K562 (cell line): ENCODE measurements at regions not wholly inside any gene's neighbourhood (a gene's known extent, or its start where the extent isn't known, plus 50 kb on each side); places are given as distances from the start of the nearest gene placed in this dataset.

Source experiments
- BRF2 ChIP-seq: IDR thresholded peaks from 3 replicates; pipeline ENCODE4 v1.6.1; 2011; ENCODE audit warnings: borderline replicate concordance, mild to moderate bottlenecking; ENCODE audit not compliant: insufficient read length, insufficient read depth
- CEBPB ChIP-seq: fragments of 450-650 bp; IDR thresholded peaks from 2 replicates; pipeline ENCODE4 v1.6.1; 2016; ENCODE audit warnings: missing genetic modification characterization, missing compliant biosample characterization
- CREM ChIP-seq: IDR thresholded peaks from 2 replicates; pipeline ENCODE4 v1.6.1; 2014; ENCODE audit warnings: antibody characterized with exemption, low read depth
- CTCF ChIP-seq, 3 experiments: IDR thresholded peaks in 2 of 3; conservative IDR thresholded peaks in 1 of 3; 2 replicates each; pipeline ENCODE4 v1.5.1; 2011 to 2012; ENCODE audit warnings: low read length in 3 of 3, mild to moderate bottlenecking in 3 of 3, control low read depth in 2 of 3, improper control_type of control experiment in 1 of 3, inconsistent platforms in 1 of 3, low read depth in 1 of 3, mixed read lengths in 1 of 3, moderate library complexity in 1 of 3; ENCODE audit not compliant: insufficient read depth in 2 of 3
- EP400 ChIP-seq: fragments of 450-650 bp; IDR thresholded peaks from 2 replicates; pipeline ENCODE4 v1.6.1; 2017; ENCODE audit warnings: antibody characterized with exemption, mild to moderate bottlenecking, moderate library complexity
- FOXP4 ChIP-seq: sonication (generic); formaldehyde crosslinking; IDR thresholded peaks from 2 replicates; pipeline ENCODE4 v1.8.0; 2022; ENCODE audit warnings: mild to moderate bottlenecking, missing genetic modification reagents, borderline replicate concordance
- HMGXB4 ChIP-seq: sonication (generic); formaldehyde crosslinking; IDR thresholded peaks from 2 replicates; pipeline ENCODE4 v1.8.1; 2023; ENCODE audit warnings: mild to moderate bottlenecking, missing genetic modification reagents
- MAX ChIP-seq: sonication (generic); formaldehyde crosslinking; IDR thresholded peaks from 2 replicates; pipeline ENCODE4 v1.9.0; 2022; ENCODE audit warnings: mild to moderate bottlenecking, missing genetic modification reagents
- POLR2AphosphoS5 ChIP-seq: IDR thresholded peaks from 2 replicates; pipeline ENCODE4 v1.6.1; 2011; ENCODE audit warnings: mild to moderate bottlenecking, low read depth, low read length, moderate library complexity; ENCODE audit not compliant: control insufficient read depth, insufficient read depth
- SP1 ChIP-seq: sonication (generic); formaldehyde crosslinking; IDR thresholded peaks from 2 replicates; pipeline ENCODE4 v1.8.1; 2022; ENCODE audit warnings: mild to moderate bottlenecking, missing genetic modification reagents
- TAF9B ChIP-seq: fragments of 450-650 bp; IDR thresholded peaks from 2 replicates; pipeline ENCODE4 v1.6.1; 2018; ENCODE audit warnings: mild to moderate bottlenecking; ENCODE audit not compliant: partially characterized antibody
- TSC22D4 ChIP-seq: fragments of 450-650 bp; IDR thresholded peaks from 2 replicates; pipeline ENCODE4 v1.6.1; 2016; ENCODE audit warnings: missing genetic modification characterization, missing biosample characterization, control low read depth
- ZNF274 ChIP-seq: IDR thresholded peaks from 2 replicates; pipeline ENCODE4 v1.6.1; 2011; ENCODE audit warnings: low read depth, mild to moderate bottlenecking, low read length, moderate library complexity, borderline replicate concordance
- ZNF766 ChIP-seq: fragments of 200-800 bp; sonication (Bioruptor generic); conservative IDR thresholded peaks from 2 replicates; pipeline ENCODE4 v1.6.1; 2016; ENCODE audit warnings: missing genetic modification characterization, missing compliant biosample characterization

- no peak for TF ChIP-seq TAF9B
- no peak for TF ChIP-seq BRF2
- no peak for TF ChIP-seq HMGXB4 (CRISPR knock-in tag)
- no peak for TF ChIP-seq CREM
- TF ChIP-seq CTCF (IDR thresholded peaks at IDR 0.05 in 2 of 3, conservative IDR thresholded peaks at IDR 0.05 in 1 of 3; ENCODE audit: insufficient read depth in 2 of 3, low read depth in 1 of 3, low read length in 3 of 3): no peak
- TF ChIP-seq SP1 (CRISPR knock-in tag): no peak
- no peak for TF ChIP-seq ZNF766
- no peak for TF ChIP-seq POLR2AphosphoS5
- no peak for TF ChIP-seq CEBPB (tag)
- no peak for TF ChIP-seq MAX (CRISPR knock-in tag)
- no peak for TF ChIP-seq FOXP4
- TF ChIP-seq EP400: no peak
- TF ChIP-seq TSC22D4: no peak
- TF ChIP-seq ZNF274: no peak
These were observed 742.9 kb downstream of the SORCS3 start for GRCh38 chr10:105383978-105384377.
